ENCODE measurements at regions not wholly inside any gene's neighbourhood (a gene's known extent, or its start where the extent isn't known, plus 50 kb on each side); places are given as distances from the start of the nearest gene placed in this dataset.

- TF ChIP-seq, protein P1, sequence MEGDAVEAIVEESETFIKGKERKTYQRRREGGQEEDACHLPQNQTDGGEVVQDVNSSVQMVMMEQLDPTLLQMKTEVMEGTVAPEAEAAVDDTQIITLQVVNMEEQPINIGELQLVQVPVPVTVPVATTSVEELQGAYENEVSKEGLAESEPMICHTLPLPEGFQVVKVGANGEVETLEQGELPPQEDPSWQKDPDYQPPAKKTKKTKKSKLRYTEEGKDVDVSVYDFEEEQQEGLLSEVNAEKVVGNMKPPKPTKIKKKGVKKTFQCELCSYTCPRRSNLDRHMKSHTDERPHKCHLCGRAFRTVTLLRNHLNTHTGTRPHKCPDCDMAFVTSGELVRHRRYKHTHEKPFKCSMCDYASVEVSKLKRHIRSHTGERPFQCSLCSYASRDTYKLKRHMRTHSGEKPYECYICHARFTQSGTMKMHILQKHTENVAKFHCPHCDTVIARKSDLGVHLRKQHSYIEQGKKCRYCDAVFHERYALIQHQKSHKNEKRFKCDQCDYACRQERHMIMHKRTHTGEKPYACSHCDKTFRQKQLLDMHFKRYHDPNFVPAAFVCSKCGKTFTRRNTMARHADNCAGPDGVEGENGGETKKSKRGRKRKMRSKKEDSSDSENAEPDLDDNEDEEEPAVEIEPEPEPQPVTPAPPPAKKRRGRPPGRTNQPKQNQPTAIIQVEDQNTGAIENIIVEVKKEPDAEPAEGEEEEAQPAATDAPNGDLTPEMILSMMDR (IDR thresholded peaks at IDR 0.05; ENCODE audit: low read depth, low read length): no peak
- TF ChIP-seq, protein P2, sequence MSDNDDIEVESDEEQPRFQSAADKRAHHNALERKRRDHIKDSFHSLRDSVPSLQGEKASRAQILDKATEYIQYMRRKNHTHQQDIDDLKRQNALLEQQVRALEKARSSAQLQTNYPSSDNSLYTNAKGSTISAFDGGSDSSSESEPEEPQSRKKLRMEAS (IDR thresholded peaks at IDR 0.05; ENCODE audit: low read depth, low read length): no peak
Observed at GRCh38 chr3:72223628-72224027, 438.7 kb upstream of the PROK2 start.
